ENCODE measurements at regions not wholly inside any gene's neighbourhood (a gene's known extent, or its start where the extent isn't known, plus 50 kb on each side); places are given as distances from the start of the nearest gene placed in this dataset.
"Not testable (repeated sequence)": the region's sequence is repeated elsewhere in the genome, so short reads cannot be mapped to it uniquely, and the experiment has no call there.

- no peaks in the 10 kb centered on the region for H3K4me1 Mint-ChIP-seq (ENCODE audit: insufficient read depth, unreplicated experiment)
- TF ChIP-seq CTCF (IDR thresholded peaks at IDR 0.05; ENCODE audit: unreplicated experiment) = no peak
- no TSS peak for BruUV-seq (replicated peaks)
- H3K27me3 Mint-ChIP-seq (ENCODE audit: insufficient read depth, unreplicated experiment) = peaks cover 33% of the 10 kb centered on the region
- ChIA-PET CTCF (no interaction called here), POLR2A (no interaction called here)
- no peak overlapping the region for H3K27ac Mint-ChIP-seq (ENCODE audit: low read depth, unreplicated experiment)
- H3K4me3 Mint-ChIP-seq (ENCODE audit: unreplicated experiment) = no peak overlapping the region
- DNase-seq (ENCODE audit: unreplicated experiment) = no peak
- H3K36me3 Mint-ChIP-seq (ENCODE audit: insufficient read depth, unreplicated experiment) = no peaks in the 10 kb centered on the region
- intact Hi-C loops (cut with micrococcal nuclease) = no loop called here
- peaks cover 10% of the 10 kb centered on the region for H3K9me3 Mint-ChIP-seq (ENCODE audit: unreplicated experiment)
Observed at GRCh38 chr3:140791368-140791767, 113.5 kb downstream of the TRIM42 start.

- BruUV-seq (replicated peaks) = no TSS peak
- TF ChIP-seq CTCF (IDR thresholded peaks at IDR 0.05; ENCODE audit: unreplicated experiment) = no peak
- POLR2A ChIA-PET = no interaction called here
Observed at GRCh38 chr3:140794507-140794906, 116.6 kb downstream of the TRIM42 start.

GRCh38 chr3:140802898-140803297, 125.0 kb downstream of the TRIM42 start:
- DNase-seq (ENCODE audit: unreplicated experiment); H3K4me1 Mint-ChIP-seq (ENCODE audit: insufficient read depth, unreplicated experiment); H3K27ac Mint-ChIP-seq (ENCODE audit: low read depth, unreplicated experiment); POLR2A ChIA-PET; H3K4me3 Mint-ChIP-seq (ENCODE audit: unreplicated experiment); H3K36me3 Mint-ChIP-seq (ENCODE audit: insufficient read depth, unreplicated experiment); BruUV-seq (replicated peaks); intact Hi-C loops (cut with micrococcal nuclease): not testable (repeated sequence)
- CTCF ChIA-PET = interaction anchor here (0.6 to 0.8 kb wide), 3 partner anchors 501 to 1231 kb away, joined by 3 to 4 read pairs (median 3); no protein-coding TSS in a partner anchor
- Mint-ChIP-seq H3K27me3 (ENCODE audit: insufficient read depth, unreplicated experiment) (peaks cover 23% of the 10 kb centered on the region), H3K9me3 (ENCODE audit: unreplicated experiment) (peaks cover 16% of the 10 kb centered on the region)

More at GRCh38 chr3:140794507-140794906, 116.6 kb downstream of the TRIM42 start:
- no peak overlapping the region for H3K27ac Mint-ChIP-seq (ENCODE audit: low read depth, unreplicated experiment)
- H3K4me1 Mint-ChIP-seq (ENCODE audit: insufficient read depth, unreplicated experiment) = no peaks in the 10 kb centered on the region
- no peaks in the 10 kb centered on the region for H3K36me3 Mint-ChIP-seq (ENCODE audit: insufficient read depth, unreplicated experiment)
- H3K9me3 Mint-ChIP-seq (ENCODE audit: unreplicated experiment) = peaks cover 10% of the 10 kb centered on the region
- H3K4me3 Mint-ChIP-seq (ENCODE audit: unreplicated experiment) = no peak overlapping the region
- no peak for DNase-seq (ENCODE audit: unreplicated experiment)
- H3K27me3 Mint-ChIP-seq (ENCODE audit: insufficient read depth, unreplicated experiment) = peaks cover 33% of the 10 kb centered on the region
- CTCF ChIA-PET = no interaction called here
- intact Hi-C loops (cut with micrococcal nuclease) = no loop called here

- Mint-ChIP-seq H3K9me3 (ENCODE audit: unreplicated experiment) (no peaks in the 10 kb centered on the region), H3K4me1 (ENCODE audit: insufficient read depth, unreplicated experiment) (no peaks in the 10 kb centered on the region), H3K4me3 (ENCODE audit: unreplicated experiment) (no peak overlapping the region), H3K36me3 (ENCODE audit: insufficient read depth, unreplicated experiment) (peaks cover 6% of the 10 kb centered on the region), H3K27me3 (ENCODE audit: insufficient read depth, unreplicated experiment) (peaks cover 32% of the 10 kb centered on the region), H3K27ac (ENCODE audit: low read depth, unreplicated experiment) (no peak overlapping the region)
- no peak for TF ChIP-seq CTCF (IDR thresholded peaks at IDR 0.05; ENCODE audit: unreplicated experiment)
- intact Hi-C loops (cut with micrococcal nuclease) = no loop called here
- BruUV-seq (replicated peaks) = no TSS peak
- no peak for DNase-seq (ENCODE audit: unreplicated experiment)
- CTCF ChIA-PET = no interaction called here
- POLR2A ChIA-PET = no interaction called here
Observed at GRCh38 chr3:140809316-140809715, 131.5 kb downstream of the TRIM42 start.

Measured in MCF 10A (cell line).